Activated CD8-positive, alpha-beta memory T cell treated with anti-CD3 and anti-CD28 coated beads for 1 hour (primary cell): ENCODE measurements at regions not wholly inside any gene's neighbourhood (a gene's known extent, or its start where the extent isn't known, plus 50 kb on each side); places are given as distances from the start of the nearest gene placed in this dataset.

ENCODE experiments used
- DNase-seq, 2 donors: peaks; one replicate each; pipeline ENCODE4 v3.0.0-alpha.2; 2020; ENCODE audit warnings: low read depth in 1 of 2; ENCODE audit errors: extremely low read depth in 1 of 2

GRCh38 chr15:53462651-53463050 lies 296.8 kb downstream of the WDR72 start:
- DNase-seq, result no peak

- no peak for DNase-seq
Observed at GRCh38 chr15:53461677-53462076, 297.8 kb downstream of the WDR72 start.

GRCh38 chr15:53458736-53459135 lies 300.7 kb downstream of the WDR72 start:
- no peak for DNase-seq

GRCh38 chr15:53457479-53457878 lies 302.0 kb downstream of the WDR72 start:
- no peak for DNase-seq

GRCh38 chr15:53454843-53455721 lies 304.4 kb downstream of the WDR72 start:
- no peak for DNase-seq

GRCh38 chr15:53454535-53454842 lies 305.0 kb downstream of the WDR72 start:
- no peak for DNase-seq

- DNase-seq, result no peak
Observed at GRCh38 chr15:53453253-53454105, 306.0 kb downstream of the WDR72 start.

GRCh38 chr15:53448232-53449015 lies 311.0 kb downstream of the WDR72 start:
- DNase-seq, result no peak

GRCh38 chr15:53447742-53448141 lies 311.7 kb downstream of the WDR72 start:
- no peak for DNase-seq

- no peak for DNase-seq
Observed at GRCh38 chr15:53447053-53447574, 312.3 kb downstream of the WDR72 start.

- no peak for DNase-seq
Observed at GRCh38 chr15:53446376-53446775, 313.1 kb downstream of the WDR72 start.

- no peak for DNase-seq
Observed at GRCh38 chr15:53445531-53445930, 313.9 kb downstream of the WDR72 start.

GRCh38 chr15:53437985-53438841 lies 321.2 kb downstream of the WDR72 start:
- no peak for DNase-seq

GRCh38 chr15:53437366-53437765 lies 322.1 kb downstream of the WDR72 start:
- DNase-seq, result no peak

- no peak for DNase-seq
Observed at GRCh38 chr15:53434174-53434678, 325.2 kb downstream of the WDR72 start.

GRCh38 chr15:53416219-53416940 lies 343.1 kb downstream of the WDR72 start:
- no peak for DNase-seq

GRCh38 chr15:53414167-53414566 lies 345.3 kb downstream of the WDR72 start:
- DNase-seq, result no peak

- DNase-seq, result no peak
Observed at GRCh38 chr15:53412542-53412941, 346.9 kb downstream of the WDR72 start.

GRCh38 chr15:53404930-53405493 lies 354.5 kb downstream of the WDR72 start:
- DNase-seq, result no peak
